ENCODE measurements at regions not wholly inside any gene's neighbourhood (a gene's known extent, or its start where the extent isn't known, plus 50 kb on each side); places are given as distances from the start of the nearest gene placed in this dataset.

DNA sequence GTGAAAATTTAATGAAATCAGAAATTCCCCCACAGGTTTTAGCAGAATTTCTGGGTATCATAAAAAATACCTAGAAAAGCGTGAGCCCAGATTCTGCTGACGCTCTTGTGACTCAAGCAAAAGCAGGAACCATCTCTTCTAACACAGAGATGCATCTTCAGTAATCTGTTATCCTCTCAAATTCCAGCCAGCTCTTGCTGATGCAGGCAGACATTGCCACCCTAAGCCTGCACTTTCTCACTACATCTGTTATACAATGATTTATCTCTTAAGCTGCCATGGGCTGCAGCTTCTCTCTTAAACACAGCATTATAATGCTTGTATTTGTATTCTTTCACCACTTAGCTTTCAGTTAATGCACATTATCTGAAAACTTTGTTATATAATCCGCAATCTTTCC, 113.0 kb upstream of the RGS1 start:
- TF ChIP-seq EZH2 (IDR thresholded peaks at IDR 0.05; ENCODE audit: borderline replicate concordance, insufficient read depth, low read depth, low read length, poor library complexity, severe bottlenecking) (no peak), CTCF (IDR thresholded peaks at IDR 0.05) (no peak)

Data from B cell (primary cell).